ENCODE measurements at regions not wholly inside any gene's neighbourhood (a gene's known extent, or its start where the extent isn't known, plus 50 kb on each side); places are given as distances from the start of the nearest gene placed in this dataset.

- Mint-ChIP-seq H3K27me3 (ENCODE audit: low read depth) (no peaks in the 10 kb centered on the region), H3K27ac (no peak overlapping the region), H3K4me1 (ENCODE audit: low read depth) (no peaks in the 10 kb centered on the region), H3K4me3 (no peak overlapping the region), H3K36me3 (ENCODE audit: low read depth) (no peaks in the 10 kb centered on the region), H3K9me3 (peaks cover 95% of the 10 kb centered on the region)
Observed at GRCh38 chr19:27652281-27652680, 1560.7 kb downstream of the UQCRFS1 start.

- no peak overlapping the region for H3K4me3 Mint-ChIP-seq
- H3K27ac Mint-ChIP-seq, result no peak overlapping the region
- no peaks in the 10 kb centered on the region for H3K27me3 Mint-ChIP-seq (ENCODE audit: low read depth)
- peaks cover 62% of the 10 kb centered on the region for H3K9me3 Mint-ChIP-seq
- no peaks in the 10 kb centered on the region for H3K36me3 Mint-ChIP-seq (ENCODE audit: low read depth)
- no peaks in the 10 kb centered on the region for H3K4me1 Mint-ChIP-seq (ENCODE audit: low read depth)
Observed at GRCh38 chr19:27647423-27647822, 1565.5 kb downstream of the UQCRFS1 start.

- peaks cover 51% of the 10 kb centered on the region for H3K9me3 Mint-ChIP-seq
- H3K27ac Mint-ChIP-seq, result no peak overlapping the region
- H3K27me3 Mint-ChIP-seq (ENCODE audit: low read depth), result no peaks in the 10 kb centered on the region
- H3K4me1 Mint-ChIP-seq (ENCODE audit: low read depth), result no peaks in the 10 kb centered on the region
- H3K4me3 Mint-ChIP-seq, result no peak overlapping the region
- H3K36me3 Mint-ChIP-seq (ENCODE audit: low read depth), result no peaks in the 10 kb centered on the region
Observed at GRCh38 chr19:27635401-27635800, 1577.5 kb downstream of the UQCRFS1 start.

- H3K27ac Mint-ChIP-seq, result no peak overlapping the region
- peaks cover 69% of the 10 kb centered on the region for H3K9me3 Mint-ChIP-seq
- H3K4me3 Mint-ChIP-seq, result no peak overlapping the region
- no peaks in the 10 kb centered on the region for H3K36me3 Mint-ChIP-seq (ENCODE audit: low read depth)
- H3K4me1 Mint-ChIP-seq (ENCODE audit: low read depth), result no peaks in the 10 kb centered on the region
- H3K27me3 Mint-ChIP-seq (ENCODE audit: low read depth), result no peaks in the 10 kb centered on the region
Observed at GRCh38 chr19:27618006-27618405, 1594.9 kb downstream of the UQCRFS1 start.

- H3K4me1 Mint-ChIP-seq (ENCODE audit: low read depth), result no peaks in the 10 kb centered on the region
- H3K9me3 Mint-ChIP-seq, result peaks cover 56% of the 10 kb centered on the region
- H3K36me3 Mint-ChIP-seq (ENCODE audit: low read depth), result no peaks in the 10 kb centered on the region
- no peaks in the 10 kb centered on the region for H3K27me3 Mint-ChIP-seq (ENCODE audit: low read depth)
- no peak overlapping the region for H3K27ac Mint-ChIP-seq
- no peak overlapping the region for H3K4me3 Mint-ChIP-seq
Observed at GRCh38 chr19:27580906-27581305, 1632.0 kb downstream of the UQCRFS1 start.
